ENCODE measurements at regions not wholly inside any gene's neighbourhood (a gene's known extent, or its start where the extent isn't known, plus 50 kb on each side); places are given as distances from the start of the nearest gene placed in this dataset.

GRCh38 chr16:86898386-86898785 lies 320.0 kb downstream of the FOXL1 start (continued):
- TF ChIP-seq AR (CRISPR knock-in tag; IDR thresholded peaks at IDR 0.05) (no peak), ETV6 (CRISPR knock-in tag; IDR thresholded peaks at IDR 0.05) (no peak), PRRX2 (CRISPR knock-in tag; IDR thresholded peaks at IDR 0.05) (no peak), NR2C2 (CRISPR knock-in tag; IDR thresholded peaks at IDR 0.05) (no peak)

GRCh38 chr16:86899151-86899550 lies 320.8 kb downstream of the FOXL1 start:
- Mint-ChIP-seq H3K4me3 (no peak overlapping the region), H3K9me3 (no peaks in the 10 kb centered on the region), H3K36me3 (no peaks in the 10 kb centered on the region), H3K27ac (no peak overlapping the region), H3K27me3 (ENCODE audit: low read depth) (peaks cover 3% of the 10 kb centered on the region), H3K4me1 (peaks cover 32% of the 10 kb centered on the region)
- POLR2A ChIA-PET = no interaction called here
- TF ChIP-seq FOXP1 (CRISPR knock-in tag; IDR thresholded peaks at IDR 0.05; ENCODE audit: borderline replicate concordance) = no peak
- no peak for TF ChIP-seq TEAD1 (CRISPR knock-in tag; IDR thresholded peaks at IDR 0.05)
- no peak for TF ChIP-seq ESRRA (CRISPR knock-in tag; IDR thresholded peaks at IDR 0.05; ENCODE audit: borderline replicate concordance)
- TF ChIP-seq GTF2I (CRISPR knock-in tag; conservative IDR thresholded peaks at IDR 0.05) = no peak
- no peak for TF ChIP-seq SMAD3 (CRISPR knock-in tag; IDR thresholded peaks at IDR 0.05; ENCODE audit: borderline replicate concordance)
- no peak for TF ChIP-seq SP1 (CRISPR knock-in tag; conservative IDR thresholded peaks at IDR 0.05)
- no peak for TF ChIP-seq NR2C2 (CRISPR knock-in tag; IDR thresholded peaks at IDR 0.05)
- TF ChIP-seq TP53 (CRISPR knock-in tag; IDR thresholded peaks at IDR 0.05) = no peak
- TF ChIP-seq SOX15 (CRISPR knock-in tag; IDR thresholded peaks at IDR 0.05) = no peak
- TF ChIP-seq PREB (CRISPR knock-in tag; IDR thresholded peaks at IDR 0.05; ENCODE audit: borderline replicate concordance) = no peak
- no peak for TF ChIP-seq ZBTB43 (CRISPR knock-in tag; IDR thresholded peaks at IDR 0.05)
- no peak for TF ChIP-seq HMGXB4 (CRISPR knock-in tag; IDR thresholded peaks at IDR 0.05)
- TF ChIP-seq IRF2 (CRISPR knock-in tag; IDR thresholded peaks at IDR 0.05; ENCODE audit: borderline replicate concordance, low read depth) = no peak
- no peak for TF ChIP-seq ELF4 (CRISPR knock-in tag; IDR thresholded peaks at IDR 0.05; ENCODE audit: low read depth)
- TF ChIP-seq USF2 (CRISPR knock-in tag; IDR thresholded peaks at IDR 0.05) = no peak
- TF ChIP-seq ATF3 (CRISPR knock-in tag; conservative IDR thresholded peaks at IDR 0.05) = no peak
- no peak for TF ChIP-seq E2F5 (CRISPR knock-in tag; IDR thresholded peaks at IDR 0.05)
- no peak for TF ChIP-seq JUN (CRISPR knock-in tag; IDR thresholded peaks at IDR 0.05)
- no peak for TF ChIP-seq ZNF423 (CRISPR knock-in tag; IDR thresholded peaks at IDR 0.05)
- ATAC-seq (no peak), DNase-seq (ENCODE audit: low spot score) (no peak)
- CTCF ChIA-PET = interaction anchor here (1.1 to 1.2 kb wide), 2 partner anchors 25 kb away, joined by 3 to 4 read pairs; no protein-coding TSS in a partner anchor
